Natural killer cell (primary cell): ENCODE measurements at regions not wholly inside any gene's neighbourhood (a gene's known extent, or its start where the extent isn't known, plus 50 kb on each side); places are given as distances from the start of the nearest gene placed in this dataset.

Experiments used
- ATAC-seq, 3 donors: fragments of 150-1000 bp in 2 of 3; fragments of 200-7000 bp in 1 of 3; cut with Tn5 transposase; 1 replicate in 1 of 3; 2 replicates in 2 of 3; pipeline ENCODE4 v1.10.0; 2021; ENCODE audit warnings: mild to moderate bottlenecking in 2 of 3, moderate library complexity in 2 of 3
- DNase-seq, 2 donors: peaks; one replicate each; pipeline versions ENCODE4 v3.0.0 to v3.0.0-alpha.2; 2013 to 2021; ENCODE audit warnings: mixed read lengths in 1 of 2
- H3K27ac ChIP-seq: one replicate; pipeline ENCODE4 v1.5.1; 2013; ENCODE audit warnings: mild to moderate bottlenecking, low read length
- H3K27me3 ChIP-seq: one replicate; pipeline ENCODE4 v1.6.1; 2013; ENCODE audit warnings: low read length; ENCODE audit not compliant: control insufficient read depth, insufficient read depth
- H3K36me3 ChIP-seq: one replicate; pipeline ENCODE4 v1.6.1; 2013; ENCODE audit warnings: low read length; ENCODE audit not compliant: control insufficient read depth, insufficient read depth
- H3K4me1 ChIP-seq: one replicate; pipeline ENCODE4 v1.6.1; 2013; ENCODE audit warnings: low read length; ENCODE audit not compliant: control insufficient read depth, insufficient read depth
- H3K4me3 ChIP-seq: one replicate; pipeline ENCODE4 v1.5.1; 2013; ENCODE audit warnings: low read length
- H3K9me3 ChIP-seq: one replicate; pipeline ENCODE4 v1.6.1; 2013; ENCODE audit warnings: low read length; ENCODE audit not compliant: control insufficient read depth, insufficient read depth
- H3K27ac Mint-ChIP-seq, 2 donors: one replicate each; pipeline ENCODE4 v1.8.0; 2022; ENCODE audit warnings: mild to moderate bottlenecking in 2 of 2, mixed read lengths in 2 of 2, moderate library complexity in 1 of 2
- H3K27me3 Mint-ChIP-seq, 2 donors: one replicate each; pipeline ENCODE4 v1.8.0; 2022; ENCODE audit warnings: low read depth in 2 of 2, mixed read lengths in 2 of 2
- H3K36me3 Mint-ChIP-seq: one replicate; pipeline ENCODE4 v1.8.0; 2022; ENCODE audit warnings: mixed read lengths
- H3K4me1 Mint-ChIP-seq, 2 donors: one replicate each; pipeline ENCODE4 v1.8.0; 2022; ENCODE audit warnings: mixed read lengths in 2 of 2
- H3K4me3 Mint-ChIP-seq: one replicate; pipeline ENCODE4 v1.8.0; 2022; ENCODE audit warnings: mild to moderate bottlenecking, moderate library complexity, mixed read lengths
- H3K9me3 Mint-ChIP-seq, 2 donors: one replicate each; pipeline ENCODE4 v1.8.0; 2022; ENCODE audit warnings: mixed read lengths in 2 of 2
- CTCF ChIP-seq: fragments of 200-600 bp; IDR thresholded peaks from one replicate; pipeline ENCODE4 v1.8.0; 2022; ENCODE audit warnings: antibody characterized with exemption
- WGBS: methylation state at CpG from one replicate; pipeline ENCODE4 v1.1.7; 2013; ENCODE audit warnings: missing lambda C conversion rate; ENCODE audit not compliant: insufficient coverage; 5-methylcytosine and 5-hydroxymethylcytosine counted together
- intact Hi-C: fragments of 100-400 bp; cut with micrococcal nuclease; formaldehyde crosslinking; loops from one replicate; pipeline ENCODE4 v1.14.2; 2022

GRCh38 chr10:89959433-89960110, 258.2 kb downstream of the KIF20B start:
- H3K4me3 ChIP-seq = no peak overlapping the region
- Mint-ChIP-seq H3K27me3 (no peaks in the 10 kb centered on the region), H3K27ac (no peak overlapping the region), H3K4me1 (no peaks in the 10 kb centered on the region), H3K9me3 (peaks cover 0 to 3% of the 10 kb centered on the region in 2 donors), H3K36me3 (no peaks in the 10 kb centered on the region), H3K4me3 (no peak overlapping the region)
- no peak overlapping the region for H3K27ac ChIP-seq
- H3K36me3 ChIP-seq = no peaks in the 10 kb centered on the region
- no peak for TF ChIP-seq CTCF
- no peaks in the 10 kb centered on the region for H3K27me3 ChIP-seq
- intact Hi-C loops = no loop called here
- H3K9me3 ChIP-seq = no peaks in the 10 kb centered on the region
- DNase-seq (no peak), ATAC-seq (no peak)
- WGBS = 65% methylated on average over 4 of the region's 7 CpGs
- no peaks in the 10 kb centered on the region for H3K4me1 ChIP-seq

GRCh38 chr10:89963451-89964102, 262.2 kb downstream of the KIF20B start:
- intact Hi-C loops = no loop called here
- Histone ChIP-seq H3K36me3 (no peaks in the 10 kb centered on the region), H3K4me1 (no peaks in the 10 kb centered on the region), H3K4me3 (no peak overlapping the region), H3K27ac (no peak overlapping the region), H3K9me3 (no peaks in the 10 kb centered on the region), H3K27me3 (no peaks in the 10 kb centered on the region)
- Mint-ChIP-seq H3K9me3 (peaks cover 0 to 3% of the 10 kb centered on the region in 2 donors), H3K27me3 (no peaks in the 10 kb centered on the region), H3K36me3 (no peaks in the 10 kb centered on the region), H3K27ac (no peak overlapping the region), H3K4me3 (no peak overlapping the region), H3K4me1 (no peaks in the 10 kb centered on the region)
- DNase-seq = no peak
- WGBS = 100% methylated on average over 2 of the region's 2 CpGs
- no peak for ATAC-seq
- no peak for TF ChIP-seq CTCF

GRCh38 chr10:89966211-89966610, 264.8 kb downstream of the KIF20B start:
- no peak overlapping the region for H3K4me3 ChIP-seq
- no peaks in the 10 kb centered on the region for H3K36me3 Mint-ChIP-seq
- no peaks in the 10 kb centered on the region for H3K9me3 Mint-ChIP-seq
- H3K4me1 Mint-ChIP-seq = no peaks in the 10 kb centered on the region
- H3K27me3 ChIP-seq = no peaks in the 10 kb centered on the region
- intact Hi-C loops = no loop called here
- no peak overlapping the region for H3K27ac Mint-ChIP-seq
- no peak overlapping the region for H3K4me3 Mint-ChIP-seq
- no peak for ATAC-seq
- no peak overlapping the region for H3K27ac ChIP-seq
- 100% methylated on average over 1 of the region's 1 CpG for WGBS
- no peak for DNase-seq
- no peaks in the 10 kb centered on the region for H3K4me1 ChIP-seq
- no peaks in the 10 kb centered on the region for H3K9me3 ChIP-seq
- no peaks in the 10 kb centered on the region for H3K36me3 ChIP-seq
- H3K27me3 Mint-ChIP-seq = no peaks in the 10 kb centered on the region
- no peak for TF ChIP-seq CTCF

GRCh38 chr10:89973326-89973725, 271.9 kb downstream of the KIF20B start:
- H3K4me1 Mint-ChIP-seq = no peaks in the 10 kb centered on the region
- 61% methylated on average over 2 of the region's 2 CpGs for WGBS
- TF ChIP-seq CTCF = no peak
- H3K36me3 Mint-ChIP-seq = no peaks in the 10 kb centered on the region
- ATAC-seq (no peak), DNase-seq (no peak)
- peaks cover 2% of the 10 kb centered on the region in 2 donors for H3K9me3 Mint-ChIP-seq
- Histone ChIP-seq H3K4me3 (no peak overlapping the region), H3K36me3 (no peaks in the 10 kb centered on the region), H3K4me1 (no peaks in the 10 kb centered on the region), H3K9me3 (no peaks in the 10 kb centered on the region), H3K27ac (no peak overlapping the region), H3K27me3 (no peaks in the 10 kb centered on the region)
- H3K27ac Mint-ChIP-seq = no peak overlapping the region
- H3K27me3 Mint-ChIP-seq = no peaks in the 10 kb centered on the region
- no peak overlapping the region for H3K4me3 Mint-ChIP-seq
- intact Hi-C loops = no loop called here
